Posterior vena cava (tissue), 2 donors: ENCODE measurements at regions not wholly inside any gene's neighbourhood (a gene's known extent, or its start where the extent isn't known, plus 50 kb on each side); places are given as distances from the start of the nearest gene placed in this dataset.
"Not testable (repeated sequence)": the region's sequence is repeated elsewhere in the genome, so short reads cannot be mapped to it uniquely, and the experiment has no call there.

Source experiments
- DNase-seq: peaks from one replicate; pipeline ENCODE4 v3.0.0-alpha.2; 2020; ENCODE audit warnings: low spot score
- intact Hi-C, 2 donors: fragments of 100-400 bp; cut with DNase I; formaldehyde crosslinking; loops; one replicate each; pipeline versions ENCODE4 v1.14.1 to v1.14.2; 2022 to 2023
- donor health status: DM: yes; HTN: yes; CAD: no.
- donor health status: DM: yes; HTN: yes; CAD: no.

DNA sequence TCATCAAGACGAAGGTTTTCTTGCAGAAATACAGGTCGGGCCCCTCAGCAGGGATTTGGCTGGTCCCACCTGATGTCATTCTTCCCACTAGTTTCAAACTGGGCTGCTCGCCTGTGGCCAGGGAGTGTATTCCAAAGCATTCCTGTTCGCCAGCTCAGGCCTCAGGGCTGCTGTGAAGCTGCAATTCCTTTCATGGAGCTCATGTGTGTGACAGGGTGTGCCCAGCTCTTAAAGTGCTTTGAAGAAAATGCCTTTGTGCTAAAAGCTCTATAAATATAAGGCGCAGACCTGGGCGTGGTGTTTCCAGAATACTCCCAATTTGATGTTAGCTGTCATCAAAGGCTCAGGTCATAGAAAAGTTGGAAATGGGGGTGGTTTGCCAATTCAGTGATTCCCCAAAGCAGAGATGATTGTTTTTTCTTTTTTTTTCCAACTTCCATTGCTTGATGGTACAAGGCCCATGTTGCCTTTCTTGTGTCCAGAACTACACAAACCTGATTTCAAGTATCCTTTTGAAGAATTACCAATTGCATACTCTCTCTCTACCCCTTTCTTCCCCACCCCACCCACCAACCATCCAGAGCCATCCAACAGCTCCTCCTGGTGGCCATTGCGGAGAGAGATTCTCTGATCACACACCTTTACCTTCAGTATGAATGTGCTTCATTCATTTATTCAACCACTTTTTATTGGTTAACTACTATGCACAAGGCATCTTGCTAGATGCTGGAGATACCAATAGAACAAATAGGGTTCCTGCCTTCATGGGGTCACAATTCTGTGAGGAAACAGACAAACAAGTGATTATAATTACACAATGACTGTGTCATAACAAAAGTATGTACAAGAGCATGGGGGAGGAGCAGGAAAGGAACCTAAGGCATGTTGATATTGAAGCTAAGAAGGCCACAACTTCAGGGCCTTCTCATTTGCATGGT is 297.3 kb upstream of the LYZL1 start:
- intact Hi-C loops, result loop anchor here (5.0 kb wide), 1 partner anchor 314 kb away; the partner anchor contains the start of gene BAMBI (in 2 of the 2)
- DNase-seq, result no peak

DNA sequence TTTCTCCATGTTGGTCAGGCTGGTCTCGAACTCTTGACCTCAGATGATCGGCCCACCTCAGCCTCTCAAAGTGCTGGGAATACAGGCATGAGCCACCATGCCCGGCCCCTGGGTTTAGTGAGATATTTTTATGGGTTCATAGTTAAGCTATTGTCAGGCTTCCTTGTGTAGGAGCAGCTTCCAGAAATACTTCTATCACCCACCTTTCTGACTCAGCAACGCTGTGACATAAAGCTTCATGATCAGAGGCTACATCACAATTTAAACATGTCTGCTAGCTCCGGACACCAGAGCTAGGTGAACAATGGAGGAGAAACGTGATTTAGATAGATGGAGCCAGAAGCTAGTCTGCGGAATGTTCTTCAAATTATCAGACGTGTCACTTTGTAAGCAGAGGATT is 295.8 kb upstream of the LYZL1 start:
- no peak for DNase-seq
- intact Hi-C loops, result loop anchor here (5.0 kb wide), 1 partner anchor 316 kb away; the partner anchor contains the start of gene BAMBI (in 2 of the 2)

DNA sequence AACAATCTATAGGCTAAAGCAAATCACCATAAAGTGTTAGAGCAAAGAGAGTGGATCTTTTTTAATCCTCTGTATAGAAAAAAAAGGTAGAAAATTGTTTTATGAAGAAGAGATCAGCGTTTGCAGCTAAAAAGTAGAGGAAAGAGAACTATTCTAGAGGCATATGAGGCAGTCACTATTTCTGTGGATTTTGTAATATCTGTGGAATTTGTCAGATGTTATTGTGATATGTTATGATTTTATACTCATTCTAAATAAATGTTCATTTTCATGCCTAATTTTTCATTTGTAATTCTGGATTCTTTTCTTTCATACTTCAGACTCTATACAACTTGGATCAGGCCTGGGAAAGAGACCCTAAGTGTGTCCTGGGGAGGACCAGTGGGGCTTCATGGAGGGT is 295.0 kb upstream of the LYZL1 start:
- intact Hi-C loops, result loop anchor here (5.0 kb wide), 1 partner anchor 317 kb away; the partner anchor contains the start of gene BAMBI (in 2 of the 2)
- no peak for DNase-seq

DNA sequence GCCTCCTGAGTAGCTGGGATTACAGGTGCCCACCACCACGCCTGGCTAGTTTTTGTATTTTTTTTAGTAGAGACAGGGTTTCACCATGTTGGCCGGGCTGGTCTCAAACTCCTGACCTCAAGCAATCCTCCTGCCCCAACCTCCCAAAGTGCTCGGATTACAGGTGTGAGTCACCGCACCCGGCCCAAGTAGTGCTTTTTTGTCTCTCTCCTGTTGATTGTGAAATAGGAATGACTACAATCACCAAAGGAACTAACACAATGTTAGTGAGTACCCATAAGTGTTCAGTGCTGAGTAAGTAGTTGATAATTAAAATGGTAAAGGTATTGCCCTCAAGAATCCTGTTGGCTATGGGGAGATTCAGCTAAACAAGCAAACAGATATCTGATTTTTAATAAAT is 294.1 kb upstream of the LYZL1 start:
- DNase-seq, result not testable (repeated sequence)
- intact Hi-C loops, result loop anchor here (5.0 kb wide), 1 partner anchor 318 kb away; the partner anchor contains the start of gene BAMBI (in 2 of the 2)

DNA sequence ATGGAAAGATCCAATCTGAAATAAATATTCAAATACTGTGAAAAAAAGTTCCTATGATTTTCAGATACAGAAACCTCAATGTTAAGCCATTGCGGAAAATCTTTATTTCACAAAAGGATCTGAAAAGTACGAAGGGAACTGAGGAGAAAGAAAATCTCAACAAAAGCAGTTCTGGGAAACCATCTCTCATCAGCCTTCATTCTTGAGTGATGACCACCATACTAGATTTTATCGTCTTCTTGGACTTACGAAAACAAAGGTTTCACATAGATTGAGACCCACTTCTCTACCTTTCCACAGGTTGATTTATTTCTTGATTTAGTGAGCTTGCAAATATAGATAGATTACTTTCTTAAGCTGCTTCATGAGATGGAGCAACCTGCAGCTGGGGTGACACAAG is 293.4 kb upstream of the LYZL1 start:
- intact Hi-C loops, result no loop called here
- no peak for DNase-seq

DNA sequence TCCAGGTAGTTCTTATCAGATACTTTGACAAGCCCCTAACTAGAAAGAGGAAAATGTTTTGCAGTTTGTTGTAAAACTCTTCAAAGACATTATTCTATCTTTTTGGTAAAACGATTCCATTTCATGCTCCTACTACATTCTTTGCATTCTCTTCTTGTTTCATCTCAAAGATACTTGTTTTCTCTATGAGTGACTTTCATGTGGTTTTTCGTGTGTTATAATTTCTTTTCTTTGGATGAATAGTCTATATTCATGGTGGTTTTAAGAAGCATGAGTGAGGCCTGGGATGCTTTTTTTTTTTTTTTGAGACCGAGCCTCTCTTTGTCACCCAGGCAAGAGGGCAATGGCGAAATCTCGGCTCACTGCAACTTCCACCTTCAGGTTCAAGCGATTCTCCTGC is 292.5 kb upstream of the LYZL1 start:
- intact Hi-C loops, result no loop called here
- no peak for DNase-seq

DNA sequence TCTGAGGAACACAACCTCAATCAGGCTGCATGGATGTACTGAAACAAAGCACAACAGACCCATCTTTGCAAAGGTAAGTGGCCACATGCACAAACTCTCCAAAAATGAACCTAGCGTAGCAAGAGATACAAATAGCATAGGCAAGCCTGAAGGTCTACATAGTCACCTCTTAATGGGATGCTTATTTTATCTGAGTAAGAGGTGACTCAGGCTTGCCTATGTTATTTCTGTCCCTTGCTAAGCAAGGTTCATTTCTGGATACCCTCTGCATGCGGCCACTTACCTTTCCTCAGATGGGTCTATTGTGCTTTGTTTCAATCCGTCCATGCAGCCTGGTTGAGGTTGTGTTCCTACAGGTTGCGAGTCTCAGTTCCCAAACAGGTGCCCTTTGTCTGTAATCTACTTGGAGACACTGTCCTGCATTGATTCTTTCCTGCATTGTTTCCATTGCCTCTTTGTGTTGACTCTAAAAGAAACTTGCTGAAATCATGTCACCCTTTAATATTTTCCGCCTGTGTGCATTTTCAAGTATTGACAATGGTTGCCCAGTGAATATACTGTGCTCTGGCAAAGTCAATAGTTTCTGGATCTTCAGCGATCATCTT is 291.8 kb upstream of the LYZL1 start:
- intact Hi-C loops, result no loop called here
- no peak for DNase-seq

DNA sequence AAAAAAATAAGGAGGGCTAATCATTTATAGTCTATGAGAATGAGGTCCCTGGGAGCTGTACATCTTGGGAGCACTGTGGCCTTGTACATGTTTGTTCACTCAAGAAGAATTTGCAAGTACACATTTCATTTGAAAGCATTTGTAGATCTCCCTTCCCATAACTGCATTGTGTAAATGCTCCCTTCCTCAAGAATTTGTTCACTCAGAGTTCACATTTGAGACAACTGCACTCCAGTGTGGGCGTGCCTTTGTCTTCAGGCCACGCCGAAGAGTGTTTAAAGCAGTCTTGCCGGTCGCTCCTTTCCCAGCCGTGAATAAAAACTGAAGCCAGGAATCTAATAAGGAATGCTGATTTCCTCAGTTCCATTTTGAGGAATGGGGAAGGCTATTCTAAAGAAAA is 291.1 kb upstream of the LYZL1 start:
- DNase-seq, result no peak
- intact Hi-C loops, result no loop called here

DNA sequence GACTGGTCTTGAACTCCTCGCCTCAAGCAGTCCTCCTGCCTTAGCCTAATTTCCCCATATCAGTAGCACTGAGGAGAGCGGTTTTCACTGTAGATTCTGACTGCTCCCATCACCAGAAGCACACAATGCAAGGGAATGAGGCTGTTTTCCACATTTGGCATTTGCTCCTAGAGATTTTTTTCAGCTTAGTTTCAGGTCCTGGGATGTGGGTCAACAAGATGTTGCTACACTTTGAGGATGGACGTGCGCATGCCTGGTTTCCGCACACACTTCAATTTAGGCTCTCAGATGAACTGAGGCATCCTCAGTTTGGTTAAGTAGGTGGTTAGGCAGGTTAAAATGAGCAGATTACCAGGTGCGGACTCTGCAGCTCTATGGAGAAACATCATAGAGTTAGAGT is 287.1 kb upstream of the LYZL1 start:
- DNase-seq, result no peak
- intact Hi-C loops, result no loop called here

DNA sequence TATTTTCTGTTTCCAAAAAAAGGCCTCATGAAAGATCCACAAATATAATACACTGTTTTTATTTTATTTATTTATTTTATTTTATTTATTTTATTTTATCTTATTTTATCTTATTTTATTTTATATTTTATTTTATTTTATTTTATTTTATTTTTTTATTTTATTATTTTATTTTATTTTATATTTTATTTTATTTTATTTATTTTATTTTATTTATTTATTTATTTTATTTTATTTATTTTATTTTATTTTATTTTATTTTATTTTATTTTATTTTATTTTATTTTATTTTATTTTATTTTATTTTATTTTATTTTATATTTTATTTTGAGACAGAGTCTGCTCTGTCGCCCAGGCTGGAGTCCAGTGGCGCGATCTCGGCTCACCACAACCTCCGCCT is 285.9 kb upstream of the LYZL1 start:
- DNase-seq, intact Hi-C loops: not testable (repeated sequence)

DNA sequence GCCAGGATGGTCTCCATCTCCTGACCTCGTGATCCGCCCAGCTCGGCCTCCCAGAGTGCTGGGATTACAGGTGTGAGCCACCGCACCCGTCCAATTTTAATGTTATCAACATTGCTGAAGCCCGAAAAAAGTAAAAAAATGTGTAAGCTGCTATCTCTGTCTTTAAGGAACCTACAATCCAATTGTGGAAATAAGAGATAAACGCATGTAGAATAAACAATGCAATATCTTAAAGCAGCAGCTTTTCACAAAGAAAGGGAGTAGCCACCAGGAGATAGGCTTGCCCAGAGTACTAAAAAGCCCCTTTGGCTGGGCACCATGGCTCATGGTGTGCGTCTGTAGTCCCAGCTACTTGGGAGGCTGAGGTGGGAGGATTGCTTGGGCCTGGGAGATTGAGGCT is 282.9 kb upstream of the LYZL1 start:
- intact Hi-C loops, result no loop called here
- DNase-seq, result no peak

DNA sequence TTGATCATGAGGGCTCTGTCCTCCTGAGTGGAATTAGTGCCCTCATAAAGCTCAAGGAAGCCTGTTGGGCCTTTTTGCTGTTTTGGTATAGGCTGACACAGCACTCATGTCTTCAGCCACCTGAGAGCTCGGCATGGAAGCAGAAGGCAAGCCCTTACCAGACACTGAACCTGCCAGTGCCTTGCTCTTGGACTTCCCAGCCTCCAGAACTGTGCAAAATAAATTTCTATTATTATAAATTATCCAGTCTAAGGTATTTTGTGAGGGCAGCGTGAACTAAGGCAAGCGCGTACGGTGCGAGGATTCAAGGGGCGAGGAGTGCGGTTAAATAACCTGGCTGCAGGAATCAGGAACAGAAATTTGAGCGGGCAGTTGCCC is 281.5 kb upstream of the LYZL1 start:
- intact Hi-C loops, result no loop called here
- no peak for DNase-seq

DNA sequence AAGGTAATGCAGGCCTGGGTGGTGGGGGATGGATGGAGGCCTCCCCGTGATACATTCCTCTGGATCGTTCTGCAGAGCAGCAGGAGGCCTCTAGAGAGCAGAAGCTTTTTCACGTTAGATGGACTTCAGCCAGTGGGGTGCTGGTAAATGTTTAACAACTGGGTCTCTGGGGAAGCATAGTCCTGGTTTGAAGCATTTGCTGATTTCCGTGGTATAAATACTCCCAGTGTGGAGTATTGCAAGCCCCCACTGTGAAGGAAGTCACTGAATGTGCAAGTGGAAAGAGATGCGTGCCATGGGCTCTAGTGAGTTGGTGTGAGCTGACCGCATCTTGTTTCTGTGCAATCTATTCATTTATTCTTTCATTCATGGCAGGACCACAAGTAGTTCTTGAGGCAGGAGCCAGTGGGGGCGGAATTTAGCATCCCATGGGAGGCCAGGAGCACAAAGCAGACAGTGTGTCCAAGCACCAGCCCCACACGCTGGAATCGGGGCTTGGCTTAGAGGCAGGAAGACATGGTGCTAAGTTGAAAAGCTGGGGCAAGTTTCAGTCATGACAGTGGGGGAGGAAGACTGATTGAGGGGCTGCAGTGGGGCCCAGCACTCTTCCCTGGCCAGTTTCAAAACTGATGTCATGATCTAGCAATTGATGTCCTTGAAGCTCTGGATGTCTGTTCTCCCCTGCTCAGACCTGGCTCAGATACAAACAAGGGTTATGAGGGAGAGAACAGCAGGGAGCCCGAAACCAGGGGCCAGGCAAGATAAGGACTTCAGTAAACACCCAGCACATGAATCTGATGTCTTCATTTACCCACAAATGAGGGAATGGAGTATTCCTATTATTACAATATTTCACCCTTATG is 280.9 kb upstream of the LYZL1 start:
- intact Hi-C loops, result no loop called here
- no peak for DNase-seq

DNA sequence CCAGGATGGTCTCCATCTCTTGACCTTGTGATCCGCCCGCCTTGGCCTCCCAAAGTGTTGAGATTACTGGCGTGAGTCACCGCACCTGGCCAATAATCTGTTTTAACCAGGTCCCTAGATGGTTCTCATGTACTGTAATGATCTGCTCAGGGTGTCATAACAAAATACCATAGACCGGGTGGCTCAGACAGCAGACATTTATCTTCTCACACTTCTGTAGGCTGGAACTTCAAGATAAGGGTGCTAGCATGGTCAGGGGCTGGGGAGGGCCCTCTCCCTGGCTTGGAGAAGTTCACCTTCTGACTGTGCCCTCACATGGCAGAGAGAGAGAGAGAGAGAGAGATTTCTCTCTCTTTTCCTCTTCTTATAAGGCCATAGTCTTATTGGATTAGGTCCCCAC is 279.4 kb upstream of the LYZL1 start:
- intact Hi-C loops, result no loop called here
- no peak for DNase-seq

DNA sequence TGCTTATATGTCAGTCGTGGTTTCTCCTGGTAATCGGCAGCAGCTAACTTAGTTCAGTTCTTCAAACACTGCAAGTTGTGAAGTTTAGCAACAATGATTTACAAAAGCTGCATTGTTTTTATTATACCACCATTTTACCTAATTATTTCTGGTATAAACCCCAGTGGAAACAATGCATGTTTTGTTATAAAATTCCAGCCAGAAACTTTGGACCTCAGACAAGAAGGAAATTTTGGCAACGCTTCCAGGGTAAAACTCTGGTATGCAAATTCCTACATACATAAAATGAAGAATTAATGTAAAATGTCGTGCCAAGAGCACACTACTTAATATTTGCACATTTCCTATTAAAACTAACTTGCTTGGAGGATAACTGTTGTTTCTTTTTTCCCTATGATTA is 277.4 kb upstream of the LYZL1 start:
- intact Hi-C loops, result no loop called here

DNA sequence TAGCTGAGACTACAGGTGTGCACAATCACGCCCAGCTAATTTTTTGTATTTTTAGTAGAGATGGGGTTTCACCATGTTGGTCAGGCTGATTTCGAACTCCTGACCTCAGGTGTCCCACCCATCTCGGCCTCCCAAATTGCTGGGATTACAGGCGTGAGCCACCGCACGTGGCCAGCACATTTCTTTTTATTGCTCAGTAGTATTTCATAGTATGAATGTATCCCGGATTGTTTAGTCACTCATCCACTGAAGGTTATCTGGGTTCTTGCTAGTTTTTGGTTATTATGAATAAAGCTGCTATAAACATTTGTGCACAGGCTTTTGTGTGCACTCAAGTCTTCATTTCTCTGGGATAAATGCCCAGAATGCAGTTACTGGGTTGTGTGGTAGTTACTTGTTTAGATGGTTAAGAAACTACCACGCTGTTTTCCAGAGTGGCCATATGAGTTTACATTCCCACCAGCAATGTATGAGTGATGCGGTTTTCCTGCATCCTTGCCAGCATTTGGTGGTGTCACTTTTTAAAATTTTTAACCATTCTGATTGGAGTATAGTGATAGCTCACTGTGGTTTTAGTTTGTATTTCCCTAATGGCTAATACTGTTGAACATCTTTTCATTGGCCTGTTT is 275.8 kb upstream of the LYZL1 start:
- intact Hi-C loops, result no loop called here
- DNase-seq, result no peak

More for the DNA sequence above, 277.4 kb upstream of the LYZL1 start:
- DNase-seq, result no peak

DNA sequence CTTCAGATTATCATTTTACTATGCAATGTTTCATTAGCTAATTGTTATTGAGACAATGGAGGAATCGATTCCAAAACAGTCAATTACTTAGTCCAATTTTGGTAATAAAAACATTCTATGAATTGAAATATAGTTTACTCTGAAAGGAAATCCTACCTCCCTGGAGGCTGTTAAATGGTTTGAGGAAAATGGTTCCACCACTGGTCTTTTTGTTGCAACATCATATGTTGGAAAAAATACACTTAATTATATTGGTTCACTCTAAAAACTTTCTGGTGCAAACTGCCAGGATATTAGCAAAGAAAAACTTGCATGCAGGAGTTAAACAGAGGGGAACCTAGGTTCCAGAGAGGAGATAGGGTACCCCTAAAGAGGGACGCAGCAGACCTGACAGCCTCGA is 267.3 kb upstream of the LYZL1 start:
- no peak for DNase-seq
- intact Hi-C loops, result no loop called here

DNA sequence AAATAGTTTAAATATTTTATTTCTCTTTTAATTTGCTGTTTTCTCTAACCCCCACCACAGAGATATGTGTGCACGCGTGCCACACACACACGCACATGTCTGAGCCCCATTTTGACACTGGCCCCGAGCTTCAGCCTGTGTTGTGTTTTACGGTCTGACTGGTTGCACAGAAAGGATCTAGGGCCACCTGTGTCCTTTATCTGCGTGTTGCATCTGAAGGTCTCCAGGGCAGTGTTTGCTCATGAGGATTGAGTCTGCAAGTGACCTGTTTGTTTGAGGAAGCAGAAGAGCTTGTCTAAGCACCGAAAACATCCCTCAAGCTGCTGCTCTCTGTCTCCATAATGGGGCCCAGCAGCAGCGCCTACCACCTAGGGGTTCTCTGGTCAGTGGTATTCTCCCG is 266.4 kb upstream of the LYZL1 start:
- intact Hi-C loops, result no loop called here

DNA sequence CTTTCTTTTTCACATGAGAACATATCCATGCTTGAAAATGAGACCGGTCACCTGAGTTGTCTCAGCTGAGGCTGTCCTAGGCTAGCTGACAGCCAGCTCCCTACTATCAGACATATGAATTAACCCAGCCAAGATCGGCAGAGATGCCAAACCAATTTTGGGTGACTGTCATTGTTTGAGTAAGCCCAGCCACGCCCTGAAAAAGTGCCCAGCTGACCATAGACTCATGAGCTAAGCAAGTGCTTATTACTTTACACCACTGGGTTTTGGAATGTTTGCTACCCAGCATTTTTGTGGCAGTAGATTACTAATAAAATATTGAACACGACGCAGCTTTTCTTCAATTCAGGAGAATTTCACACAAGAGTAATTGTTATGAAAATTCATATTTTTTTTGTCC is 265.2 kb upstream of the LYZL1 start:
- DNase-seq, result no peak
- intact Hi-C loops, result no loop called here

More for the DNA sequence above, 266.4 kb upstream of the LYZL1 start:
- no peak for DNase-seq
